WERI-Rb-1 (cell line): ENCODE measurements at regions not wholly inside any gene's neighbourhood (a gene's known extent, or its start where the extent isn't known, plus 50 kb on each side); places are given as distances from the start of the nearest gene placed in this dataset.

Experiments
- DNase-seq: peaks from one replicate; pipeline ENCODE4 v3.0.0-alpha.2; 2020
- H3K27ac ChIP-seq: fragments of 250-450 bp; sonication (Bioruptor Pico); 2 replicates; pipeline ENCODE4 v1.5.1; 2020; ENCODE audit warnings: mild to moderate bottlenecking, moderate library complexity
- H3K27me3 ChIP-seq: fragments of 250-450 bp; sonication (Bioruptor Pico); 2 replicates; pipeline ENCODE4 v1.5.1; 2021; ENCODE audit warnings: mild to moderate bottlenecking, low read depth, moderate library complexity; ENCODE audit not compliant: insufficient read depth, severe bottlenecking
- H3K36me3 ChIP-seq: fragments of 250-450 bp; sonication (Bioruptor Pico); 2 replicates; pipeline ENCODE4 v1.5.1; 2020; ENCODE audit warnings: mild to moderate bottlenecking, moderate library complexity
- H3K4me3 ChIP-seq: 2 replicates; pipeline ENCODE4 v1.5.1; 2011; ENCODE audit warnings: low read depth, mild to moderate bottlenecking, control low read depth, low read length
- H3K9me3 ChIP-seq: fragments of 250-450 bp; sonication (Bioruptor Pico); 2 replicates; pipeline ENCODE4 v1.5.1; 2021; ENCODE audit warnings: mild to moderate bottlenecking, moderate library complexity; ENCODE audit not compliant: severe bottlenecking
- TF ChIP-seq, protein P1 (sequence below): IDR thresholded peaks from 2 replicates; pipeline ENCODE4 v1.5.1; 2011; ENCODE audit warnings: low read depth, mild to moderate bottlenecking, control low read depth, inconsistent platforms, low read length

DNA sequence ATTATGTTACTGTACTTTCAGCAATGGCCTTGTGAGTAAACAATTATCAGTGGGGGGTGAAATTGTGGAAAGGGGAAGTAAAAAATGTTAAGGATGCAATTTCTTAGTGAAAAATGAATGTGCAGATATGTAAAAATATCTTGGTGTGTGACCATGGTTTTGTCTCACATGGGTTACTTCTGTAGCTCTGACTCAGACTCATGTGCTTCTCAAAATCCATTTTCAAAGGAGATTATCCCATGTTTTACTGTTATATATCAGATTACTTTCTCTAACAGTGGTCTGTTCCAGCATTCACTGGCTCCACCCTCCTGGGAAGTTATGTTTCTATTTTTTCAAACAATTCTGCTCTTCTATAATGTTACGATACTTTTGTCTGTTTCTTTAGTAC is 298.2 kb upstream of the COL3A1 start:
- no peak for DNase-seq
- Histone ChIP-seq H3K27ac (no peak overlapping the region), H3K27me3 (no peaks in the 10 kb centered on the region), H3K9me3 (no peaks in the 10 kb centered on the region), H3K36me3 (no peaks in the 10 kb centered on the region), H3K4me3 (no peak overlapping the region)
- TF ChIP-seq, protein P1, sequence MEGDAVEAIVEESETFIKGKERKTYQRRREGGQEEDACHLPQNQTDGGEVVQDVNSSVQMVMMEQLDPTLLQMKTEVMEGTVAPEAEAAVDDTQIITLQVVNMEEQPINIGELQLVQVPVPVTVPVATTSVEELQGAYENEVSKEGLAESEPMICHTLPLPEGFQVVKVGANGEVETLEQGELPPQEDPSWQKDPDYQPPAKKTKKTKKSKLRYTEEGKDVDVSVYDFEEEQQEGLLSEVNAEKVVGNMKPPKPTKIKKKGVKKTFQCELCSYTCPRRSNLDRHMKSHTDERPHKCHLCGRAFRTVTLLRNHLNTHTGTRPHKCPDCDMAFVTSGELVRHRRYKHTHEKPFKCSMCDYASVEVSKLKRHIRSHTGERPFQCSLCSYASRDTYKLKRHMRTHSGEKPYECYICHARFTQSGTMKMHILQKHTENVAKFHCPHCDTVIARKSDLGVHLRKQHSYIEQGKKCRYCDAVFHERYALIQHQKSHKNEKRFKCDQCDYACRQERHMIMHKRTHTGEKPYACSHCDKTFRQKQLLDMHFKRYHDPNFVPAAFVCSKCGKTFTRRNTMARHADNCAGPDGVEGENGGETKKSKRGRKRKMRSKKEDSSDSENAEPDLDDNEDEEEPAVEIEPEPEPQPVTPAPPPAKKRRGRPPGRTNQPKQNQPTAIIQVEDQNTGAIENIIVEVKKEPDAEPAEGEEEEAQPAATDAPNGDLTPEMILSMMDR, result no peak

DNA sequence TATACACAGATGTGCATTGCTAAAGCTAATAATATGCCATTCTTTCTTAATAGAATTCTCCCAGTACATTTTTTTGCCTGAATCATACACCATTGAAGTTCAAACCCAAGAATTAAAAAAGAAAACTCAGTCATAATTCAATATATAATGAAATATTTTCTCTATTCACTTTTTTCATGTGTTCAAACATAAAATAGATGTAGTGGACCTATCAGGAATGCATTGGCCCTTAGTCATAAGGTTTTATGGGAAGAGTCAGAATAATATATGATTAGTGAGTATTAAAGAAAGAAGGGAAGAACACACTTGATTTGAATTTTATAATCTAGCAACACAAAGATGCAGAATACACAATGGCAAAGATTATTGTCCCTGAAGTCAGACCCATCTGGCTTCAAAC is 297.0 kb upstream of the COL3A1 start:
- no peak overlapping the region for H3K4me3 ChIP-seq
- no peak for DNase-seq
- no peak overlapping the region for H3K27ac ChIP-seq
- H3K9me3 ChIP-seq, result no peaks in the 10 kb centered on the region
- TF ChIP-seq, protein P1, result no peak
- no peaks in the 10 kb centered on the region for H3K36me3 ChIP-seq
- no peaks in the 10 kb centered on the region for H3K27me3 ChIP-seq

DNA sequence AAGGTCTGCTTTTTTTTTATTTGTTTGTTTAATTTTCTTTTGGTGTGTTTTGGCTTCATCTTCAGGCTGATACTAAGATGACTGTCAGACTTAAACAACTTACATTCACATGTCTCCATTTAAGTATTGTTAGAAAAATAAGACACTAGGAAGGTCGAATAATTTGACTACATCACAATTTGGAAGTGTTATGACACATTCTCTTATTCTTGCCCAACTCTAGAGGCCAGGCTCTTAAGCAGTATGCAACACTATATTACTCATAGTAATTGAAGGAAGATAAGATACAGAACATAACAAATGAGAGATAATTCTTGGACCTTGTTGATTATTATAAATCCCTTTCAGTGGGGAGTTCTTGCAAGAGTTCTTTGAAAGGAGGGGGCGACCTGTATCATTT is 295.3 kb upstream of the COL3A1 start:
- Histone ChIP-seq H3K27me3 (no peaks in the 10 kb centered on the region), H3K27ac (no peak overlapping the region), H3K9me3 (no peaks in the 10 kb centered on the region), H3K4me3 (no peak overlapping the region), H3K36me3 (no peaks in the 10 kb centered on the region)
- no peak for DNase-seq
- TF ChIP-seq, protein P1, result no peak

DNA sequence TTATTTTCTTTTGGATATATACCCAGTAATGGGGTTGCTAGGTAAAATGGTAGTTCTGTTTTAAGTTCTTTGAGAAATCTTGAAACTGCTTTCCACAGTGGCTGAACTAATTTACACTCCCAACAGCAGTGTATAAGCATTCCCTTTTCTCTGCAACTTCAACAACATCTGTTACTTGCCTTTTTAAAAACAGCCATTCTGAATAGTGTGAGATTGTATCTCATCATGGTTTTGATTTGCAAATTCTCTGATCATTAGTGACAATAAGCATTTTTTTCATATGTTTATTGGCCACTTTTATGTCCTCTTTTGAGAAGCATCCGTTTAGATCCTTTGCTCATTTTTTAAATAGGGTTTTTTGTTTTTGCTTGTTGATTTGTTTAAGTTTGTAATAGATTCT is 291.3 kb upstream of the COL3A1 start:
- H3K36me3 ChIP-seq, result no peaks in the 10 kb centered on the region
- no peaks in the 10 kb centered on the region for H3K27me3 ChIP-seq
- no peak for DNase-seq
- H3K4me3 ChIP-seq, result no peak overlapping the region
- TF ChIP-seq, protein P1, result no peak
- H3K27ac ChIP-seq, result no peak overlapping the region
- no peaks in the 10 kb centered on the region for H3K9me3 ChIP-seq

DNA sequence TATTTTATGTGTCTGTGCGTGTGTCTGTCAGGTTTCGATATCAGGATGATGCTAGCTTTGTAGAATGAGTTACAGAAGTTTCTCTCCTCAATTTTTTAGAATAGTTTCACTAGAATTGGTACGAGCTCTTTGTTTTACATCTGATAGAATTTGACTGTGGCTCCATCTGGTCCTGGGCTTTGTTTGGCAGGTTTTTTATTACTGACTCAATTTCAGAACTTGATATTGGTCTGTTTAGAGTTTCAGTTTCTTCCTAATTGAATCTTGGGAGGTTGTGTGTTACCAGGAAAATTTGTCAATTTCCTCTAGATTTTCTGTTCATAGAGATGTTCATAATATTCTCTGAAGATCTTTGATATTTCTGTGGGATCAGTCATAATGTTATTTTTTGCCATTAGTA is 289.4 kb upstream of the COL3A1 start:
- Histone ChIP-seq H3K36me3 (no peaks in the 10 kb centered on the region), H3K27me3 (no peaks in the 10 kb centered on the region), H3K9me3 (no peaks in the 10 kb centered on the region), H3K27ac (no peak overlapping the region), H3K4me3 (no peak overlapping the region)
- TF ChIP-seq, protein P1, result no peak
- DNase-seq, result no peak

DNA sequence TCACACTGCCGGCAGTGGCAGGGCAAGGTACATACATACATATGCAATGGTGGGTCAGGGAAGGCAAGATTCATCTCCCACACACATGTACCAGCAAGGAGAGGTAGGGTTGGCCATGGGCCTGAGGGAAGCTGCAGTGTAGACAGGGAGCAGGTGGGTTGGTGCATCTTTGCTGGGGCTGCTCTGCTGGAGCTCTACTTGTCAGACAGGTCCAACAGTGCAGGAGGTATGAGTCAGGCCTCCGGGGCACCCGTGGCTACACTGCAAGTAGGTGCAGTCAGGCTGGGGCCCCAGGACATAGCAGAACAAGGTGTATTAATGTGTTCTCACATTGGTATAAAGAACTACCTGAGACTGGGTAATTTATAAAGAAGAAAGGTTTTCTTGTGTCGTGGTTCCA is 281.1 kb upstream of the COL3A1 start:
- H3K9me3 ChIP-seq, result no peaks in the 10 kb centered on the region
- no peak for DNase-seq
- H3K4me3 ChIP-seq, result no peak overlapping the region
- no peaks in the 10 kb centered on the region for H3K36me3 ChIP-seq
- H3K27ac ChIP-seq, result no peak overlapping the region
- no peaks in the 10 kb centered on the region for H3K27me3 ChIP-seq
- TF ChIP-seq, protein P1, result no peak
